Esophagus squamous epithelium (tissue), 5 donors: ENCODE measurements at regions not wholly inside any gene's neighbourhood (a gene's known extent, or its start where the extent isn't known, plus 50 kb on each side); places are given as distances from the start of the nearest gene placed in this dataset.

ENCODE experiments used
- DNase-seq: peaks from one replicate; lab custom pipeline; 2025; lab: John Stamatoyannopoulos, UW
- H3K27ac ChIP-seq, 4 donors: fragments of 200-600 bp; sonication (generic); one replicate each; pipeline ENCODE4 v1.5.1; 2016 to 2019; ENCODE audit warnings: mild to moderate bottlenecking in 1 of 4
- H3K27me3 ChIP-seq, 4 donors: fragments of 200-600 bp; sonication (generic); 1 replicate in 3 of 4; 2 replicates in 1 of 4; pipeline versions ENCODE4 v1.5.1 to v1.6.0; 2017 to 2021; ENCODE audit warnings: antibody characterized with exemption in 1 of 4
- H3K36me3 ChIP-seq, 3 donors: fragments of 200-600 bp; sonication (generic); one replicate each; pipeline ENCODE4 v1.5.1; 2016 to 2019
- H3K4me1 ChIP-seq, 3 donors: fragments of 200-600 bp; sonication (generic); one replicate each; pipeline ENCODE4 v1.5.1; 2017 to 2019
- H3K4me3 ChIP-seq, 4 donors: fragments of 200-600 bp; sonication (generic); 1 replicate in 3 of 4; 2 replicates in 1 of 4; pipeline ENCODE4 v1.5.1; 2016 to 2019; ENCODE audit warnings: mild to moderate bottlenecking in 2 of 4, moderate library complexity in 1 of 4
- H3K9me3 ChIP-seq, 3 donors: fragments of 200-600 bp; sonication (generic); one replicate each; pipeline ENCODE4 v1.5.1; 2016 to 2019
- POLR2A ChIP-seq, 4 donors: fragments of 450-650 bp; IDR thresholded peaks; one replicate each; pipeline ENCODE4 v1.6.1; 2017; ENCODE audit warnings: antibody characterized with exemption in 4 of 4, mild to moderate bottlenecking in 4 of 4, moderate library complexity in 3 of 4
- WGBS, 2 donors: methylation state at CpG; one replicate each; pipeline ENCODE4 v1.1.5; 2018; 5-methylcytosine and 5-hydroxymethylcytosine counted together
- intact Hi-C: fragments of 100-400 bp; cut with DNase I; formaldehyde crosslinking; loops from one replicate; pipeline ENCODE4 v1.15.0; 2022
- TF ChIP-seq, protein P1 (sequence below), 6 experiments: fragments of 450-650 bp in 4 of 6; fragments of 200-600 bp in 2 of 6; sonication (generic) in 2 of 6; IDR thresholded peaks; one replicate each; pipeline ENCODE4 v1.5.1; 2016 to 2019; ENCODE audit warnings: antibody characterized with exemption in 6 of 6, mild to moderate bottlenecking in 4 of 6, moderate library complexity in 4 of 6
- donor health status: DM: yes; HTN: yes; CAD: no.

DNA sequence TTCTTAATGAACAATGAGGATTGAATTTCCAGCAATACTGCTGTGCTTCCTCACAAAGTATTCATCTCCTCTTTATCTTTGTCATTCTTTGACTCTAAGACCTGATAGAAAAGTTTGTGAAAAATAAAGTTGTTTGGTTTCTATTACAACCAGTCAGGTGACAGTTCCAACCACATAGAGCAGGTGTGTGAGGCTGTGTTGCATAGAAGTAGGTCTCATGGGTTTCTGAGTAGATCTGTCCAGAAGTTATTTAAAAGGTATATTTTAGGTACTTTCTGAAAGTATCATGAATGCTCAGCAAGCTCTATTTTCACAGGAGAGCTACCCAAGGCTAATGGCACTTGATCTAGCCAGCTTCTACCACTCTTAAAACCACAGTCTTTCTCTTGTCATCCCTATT, 637.0 kb downstream of the DNAH5 start:
- no peaks in the 10 kb centered on the region for H3K36me3 ChIP-seq
- H3K4me1 ChIP-seq: no peaks in the 10 kb centered on the region
- intact Hi-C loops: no loop called here
- no peaks in the 10 kb centered on the region for H3K27me3 ChIP-seq
- no peak for DNase-seq
- no peak overlapping the region for H3K4me3 ChIP-seq
- no peaks in the 10 kb centered on the region for H3K9me3 ChIP-seq
- no peak overlapping the region for H3K27ac ChIP-seq
- TF ChIP-seq POLR2A (IDR thresholded peaks at IDR 0.05): no peak
- TF ChIP-seq, protein P1, sequence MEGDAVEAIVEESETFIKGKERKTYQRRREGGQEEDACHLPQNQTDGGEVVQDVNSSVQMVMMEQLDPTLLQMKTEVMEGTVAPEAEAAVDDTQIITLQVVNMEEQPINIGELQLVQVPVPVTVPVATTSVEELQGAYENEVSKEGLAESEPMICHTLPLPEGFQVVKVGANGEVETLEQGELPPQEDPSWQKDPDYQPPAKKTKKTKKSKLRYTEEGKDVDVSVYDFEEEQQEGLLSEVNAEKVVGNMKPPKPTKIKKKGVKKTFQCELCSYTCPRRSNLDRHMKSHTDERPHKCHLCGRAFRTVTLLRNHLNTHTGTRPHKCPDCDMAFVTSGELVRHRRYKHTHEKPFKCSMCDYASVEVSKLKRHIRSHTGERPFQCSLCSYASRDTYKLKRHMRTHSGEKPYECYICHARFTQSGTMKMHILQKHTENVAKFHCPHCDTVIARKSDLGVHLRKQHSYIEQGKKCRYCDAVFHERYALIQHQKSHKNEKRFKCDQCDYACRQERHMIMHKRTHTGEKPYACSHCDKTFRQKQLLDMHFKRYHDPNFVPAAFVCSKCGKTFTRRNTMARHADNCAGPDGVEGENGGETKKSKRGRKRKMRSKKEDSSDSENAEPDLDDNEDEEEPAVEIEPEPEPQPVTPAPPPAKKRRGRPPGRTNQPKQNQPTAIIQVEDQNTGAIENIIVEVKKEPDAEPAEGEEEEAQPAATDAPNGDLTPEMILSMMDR (IDR thresholded peaks at IDR 0.05): no peak

DNA sequence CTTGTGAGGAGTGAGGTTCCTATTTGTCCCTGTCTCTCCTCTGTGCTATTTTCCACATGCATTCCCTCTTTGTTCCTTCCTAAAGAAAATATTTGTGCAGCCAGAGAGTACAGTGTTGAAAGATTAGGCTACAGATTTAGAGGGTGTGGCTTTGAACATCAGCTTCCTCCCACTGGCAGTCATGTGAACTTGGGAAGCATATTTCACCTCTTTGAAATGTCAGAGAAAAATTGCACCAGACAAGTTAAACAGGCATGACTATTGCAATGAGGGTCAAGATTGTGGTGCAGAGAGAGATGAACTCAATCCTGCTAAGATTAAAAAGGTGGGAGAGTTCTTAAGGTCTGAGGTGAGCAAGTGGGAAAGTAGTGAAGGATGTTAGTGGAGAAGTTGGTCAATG, 641.0 kb downstream of the DNAH5 start:
- intact Hi-C loops: no loop called here
- no peaks in the 10 kb centered on the region for H3K36me3 ChIP-seq
- TF ChIP-seq, protein P1 (IDR thresholded peaks at IDR 0.05): no peak
- TF ChIP-seq POLR2A (IDR thresholded peaks at IDR 0.05): no peak

DNA sequence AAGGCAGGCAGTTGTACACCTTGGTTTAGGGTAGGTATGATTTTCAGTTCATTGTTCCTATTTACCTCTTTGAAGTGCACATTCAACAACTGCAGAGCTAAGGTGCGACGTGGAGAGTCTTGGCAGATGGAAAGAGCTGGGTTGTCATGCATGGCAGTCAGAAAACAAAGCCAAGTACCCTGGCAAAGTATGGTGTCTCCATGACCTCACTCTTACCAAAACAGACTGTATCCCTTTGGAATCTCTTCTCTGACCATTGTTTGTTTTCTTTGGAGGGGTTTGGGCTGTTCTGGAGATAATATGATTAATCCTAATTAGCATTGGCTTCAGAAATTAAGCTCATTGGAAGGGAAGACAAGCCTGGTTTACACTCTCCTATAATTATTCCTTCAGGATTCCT, 665.7 kb downstream of the DNAH5 start:
- Histone ChIP-seq H3K27ac (no peak overlapping the region), H3K4me3 (no peak overlapping the region), H3K36me3 (no peaks in the 10 kb centered on the region), H3K9me3 (no peaks in the 10 kb centered on the region), H3K27me3 (no peaks in the 10 kb centered on the region), H3K4me1 (peaks cover 0 to 8% (median 0%) of the 10 kb centered on the region in 3 donors)
- 20 to 48% methylated on average over 2 of the region's 2 CpGs for WGBS, 2 donors
- DNase-seq: no peak
- TF ChIP-seq, protein P1 (IDR thresholded peaks at IDR 0.05): no peak
- TF ChIP-seq POLR2A (IDR thresholded peaks at IDR 0.05): no peak
- intact Hi-C loops: no loop called here

More for the DNA sequence above, 641.0 kb downstream of the DNAH5 start:
- no peak for DNase-seq
- no peak overlapping the region for H3K27ac ChIP-seq
- H3K9me3 ChIP-seq: no peaks in the 10 kb centered on the region
- no peak overlapping the region for H3K4me3 ChIP-seq
- no peaks in the 10 kb centered on the region for H3K27me3 ChIP-seq
- H3K4me1 ChIP-seq: no peaks in the 10 kb centered on the region

DNA sequence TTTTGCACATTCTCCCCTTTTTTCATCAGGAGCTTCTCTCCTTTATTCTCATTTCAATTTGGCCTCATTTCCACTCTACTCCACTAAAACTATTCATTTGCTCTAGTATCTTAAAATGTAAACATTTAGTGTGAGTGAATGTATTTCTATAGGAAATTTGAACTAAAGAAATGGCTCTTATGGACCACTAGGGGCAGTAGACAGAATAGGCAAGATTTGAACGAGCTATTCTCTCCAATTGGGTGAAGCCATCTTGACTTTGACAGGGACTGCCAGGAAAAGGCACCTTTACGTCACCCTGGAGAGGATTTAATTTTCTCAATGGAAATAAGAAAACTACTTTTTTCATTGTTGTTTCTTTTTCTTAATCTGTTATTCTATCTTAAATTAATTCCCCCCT, 666.3 kb downstream of the DNAH5 start:
- intact Hi-C loops: no loop called here
- Histone ChIP-seq H3K27ac (no peak overlapping the region), H3K9me3 (no peaks in the 10 kb centered on the region), H3K4me3 (no peak overlapping the region), H3K27me3 (no peaks in the 10 kb centered on the region), H3K36me3 (no peaks in the 10 kb centered on the region), H3K4me1 (peaks cover 0 to 8% (median 0%) of the 10 kb centered on the region in 3 donors)
- DNase-seq: no peak
- 77 to 83% methylated on average over 2 of the region's 2 CpGs for WGBS, 2 donors
- TF ChIP-seq, protein P1 (IDR thresholded peaks at IDR 0.05): no peak
- TF ChIP-seq POLR2A (IDR thresholded peaks at IDR 0.05): no peak

DNA sequence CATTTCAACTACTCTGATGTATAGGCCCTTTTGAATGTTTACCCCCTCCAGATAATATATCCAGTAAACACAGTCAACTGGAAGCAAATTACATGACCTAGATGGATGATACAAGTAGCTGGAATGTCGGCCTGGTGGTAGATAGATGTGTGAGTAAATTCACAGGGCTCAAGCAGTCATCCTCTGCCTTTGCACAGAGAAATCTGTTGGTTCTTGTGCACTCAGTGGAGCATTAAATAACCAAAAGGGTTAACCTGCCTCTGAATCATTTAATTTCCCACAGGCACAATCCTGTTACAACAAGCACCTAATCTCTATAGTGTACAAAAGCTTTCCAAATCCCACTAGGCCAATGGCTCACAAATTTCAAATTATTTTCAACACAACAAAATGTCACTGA, 668.3 kb downstream of the DNAH5 start:
- no peak overlapping the region for H3K27ac ChIP-seq
- no peaks in the 10 kb centered on the region for H3K9me3 ChIP-seq
- H3K4me1 ChIP-seq: peaks cover 0 to 8% (median 0%) of the 10 kb centered on the region in 3 donors
- no peaks in the 10 kb centered on the region for H3K36me3 ChIP-seq
- no peak overlapping the region for H3K4me3 ChIP-seq
- WGBS, 2 donors: 17 to 27% methylated on average over 1 of the region's 1 CpG
- H3K27me3 ChIP-seq: no peaks in the 10 kb centered on the region
- no peak for DNase-seq
- intact Hi-C loops: no loop called here
- TF ChIP-seq, protein P1 (IDR thresholded peaks at IDR 0.05): no peak
